Inferior parietal cortex (tissue), 1 donor: ENCODE measurements at regions not wholly inside any gene's neighbourhood (a gene's known extent, or its start where the extent isn't known, plus 50 kb on each side); places are given as distances from the start of the nearest gene placed in this dataset.

ENCODE experiments used
- DNase-seq: peaks from one replicate; pipeline ENCODE4 v3.0.0-alpha.2; 2016; ENCODE audit errors: extremely low spot score

DNA sequence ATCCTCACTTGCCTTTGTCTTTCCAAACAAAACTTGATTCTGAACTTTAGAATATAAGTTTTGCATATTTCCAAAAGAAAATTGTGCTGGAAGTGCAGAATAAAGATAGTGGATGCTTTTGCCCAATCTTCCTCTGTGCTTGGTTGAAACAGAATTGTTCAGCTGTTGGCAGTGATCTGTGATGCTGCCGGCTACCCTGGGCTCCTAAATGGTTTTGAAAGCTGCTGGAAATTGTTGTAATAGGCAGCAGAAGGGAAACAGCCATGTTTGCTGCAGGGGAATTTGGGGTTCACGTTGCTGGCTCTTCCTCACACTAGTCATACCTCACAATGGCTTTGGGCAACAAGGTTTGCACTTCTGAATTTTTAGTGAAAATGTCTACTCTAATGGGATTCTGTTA, 398.0 kb downstream of the RAPGEF2 start:
- no peak for DNase-seq

DNA sequence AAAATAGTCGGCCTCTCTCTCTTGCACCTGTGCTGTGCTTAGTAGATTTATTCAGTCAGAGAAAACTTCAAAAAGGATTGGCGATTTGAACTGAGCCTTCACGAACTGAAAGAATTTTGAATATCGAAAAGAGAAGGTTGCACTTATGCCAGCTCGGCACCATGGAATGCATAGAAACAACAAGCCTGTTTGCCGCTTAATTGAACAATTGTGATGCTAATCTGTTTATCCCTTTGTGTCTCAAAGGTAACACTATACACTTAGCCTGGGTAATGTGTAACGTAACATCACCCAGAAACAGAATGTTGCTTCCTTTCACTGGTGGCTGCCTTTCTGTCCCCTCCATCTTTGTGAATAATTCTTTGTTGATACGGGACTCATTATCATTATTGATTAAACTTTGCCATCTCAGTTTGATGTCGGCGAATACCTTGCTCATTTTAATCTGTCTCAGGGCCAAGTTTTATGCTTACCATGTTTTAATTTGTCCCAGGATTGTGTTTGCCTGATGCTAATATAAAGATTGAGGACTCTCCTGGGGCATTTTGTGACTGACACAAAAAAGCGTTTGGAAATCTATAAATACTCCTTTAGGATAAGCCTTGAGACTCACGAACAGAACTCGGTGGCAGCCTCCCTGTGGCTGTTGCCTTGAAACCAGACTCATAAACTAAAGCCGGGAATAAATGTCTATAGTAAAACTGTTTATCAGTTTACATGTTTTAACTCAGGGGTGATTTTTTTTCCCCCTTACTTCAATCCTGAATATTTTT, 400.5 kb downstream of the RAPGEF2 start:
- DNase-seq = no peak

GRCh38 chr4:159504684-159505083, 401.8 kb downstream of the RAPGEF2 start:
- DNase-seq = no peak

DNA sequence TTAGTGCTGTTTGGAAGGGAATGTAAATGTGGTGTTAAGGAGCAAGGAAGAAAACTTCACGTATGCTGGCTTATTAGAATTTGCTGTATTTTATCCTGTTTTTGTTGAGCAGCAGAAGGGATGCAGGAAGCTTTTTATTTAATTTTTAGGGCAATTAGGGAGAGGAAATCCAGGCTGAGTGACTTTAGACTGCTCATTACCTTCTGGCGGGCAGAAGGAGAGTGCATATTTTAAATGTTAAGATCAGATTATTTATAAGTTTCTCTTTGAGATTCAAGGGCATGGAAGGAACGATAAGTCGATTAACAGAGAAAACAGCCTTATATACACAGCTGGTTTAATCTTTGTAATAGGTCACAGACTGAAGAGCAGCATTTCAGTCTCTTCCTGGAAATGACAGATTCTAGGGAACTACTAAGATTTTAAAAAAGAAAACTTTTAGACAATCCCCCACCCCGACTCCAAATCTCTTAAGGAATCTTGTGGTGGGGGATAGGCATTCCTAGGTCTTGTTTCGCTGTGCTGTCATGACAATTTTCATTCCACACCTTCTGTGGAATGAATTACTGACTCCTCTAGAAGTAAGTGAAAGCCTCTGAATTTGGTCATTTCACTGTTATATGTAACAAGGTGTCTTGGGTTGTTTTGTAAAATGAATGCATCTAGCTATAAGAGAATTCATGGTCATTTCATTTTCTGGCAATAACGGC, 402.5 kb downstream of the RAPGEF2 start:
- no peak for DNase-seq

DNA sequence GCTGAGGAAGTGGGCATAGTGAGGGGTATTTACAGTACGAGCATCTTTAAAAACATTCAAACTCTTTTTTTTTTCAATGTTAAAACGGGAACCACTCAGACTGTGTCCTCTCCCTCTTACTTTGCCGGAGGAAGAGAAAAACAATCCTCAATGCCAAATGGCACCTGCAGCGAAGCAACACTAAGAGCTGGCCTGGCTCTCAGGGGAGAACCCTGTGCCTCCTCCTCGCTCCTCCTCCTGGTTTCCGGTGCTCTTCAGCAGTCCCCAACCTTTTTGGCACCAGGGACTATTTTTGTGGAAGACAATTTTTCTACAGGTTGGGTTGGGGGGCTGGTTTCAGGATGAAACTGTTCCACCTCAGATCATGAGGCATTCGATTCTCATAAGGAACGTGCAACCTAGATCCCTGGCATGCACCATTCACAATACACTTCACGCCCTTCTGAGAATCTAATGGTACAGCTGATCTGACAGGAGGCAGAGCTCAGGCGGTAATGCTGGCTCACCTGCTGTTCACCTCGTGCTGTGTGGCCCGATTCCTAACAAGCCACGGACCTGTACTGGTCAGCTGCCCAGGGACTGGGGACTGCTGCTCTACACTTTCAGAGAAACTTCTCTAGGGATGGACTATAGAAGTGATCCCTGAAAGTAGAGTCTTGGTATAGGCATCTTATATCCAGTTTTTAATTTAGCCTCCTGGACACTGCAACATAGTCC, 404.1 kb downstream of the RAPGEF2 start:
- no peak for DNase-seq

- DNase-seq = no peak
Measured at GRCh38 chr4:159508917-159509500, 406.1 kb downstream of the RAPGEF2 start.

DNA sequence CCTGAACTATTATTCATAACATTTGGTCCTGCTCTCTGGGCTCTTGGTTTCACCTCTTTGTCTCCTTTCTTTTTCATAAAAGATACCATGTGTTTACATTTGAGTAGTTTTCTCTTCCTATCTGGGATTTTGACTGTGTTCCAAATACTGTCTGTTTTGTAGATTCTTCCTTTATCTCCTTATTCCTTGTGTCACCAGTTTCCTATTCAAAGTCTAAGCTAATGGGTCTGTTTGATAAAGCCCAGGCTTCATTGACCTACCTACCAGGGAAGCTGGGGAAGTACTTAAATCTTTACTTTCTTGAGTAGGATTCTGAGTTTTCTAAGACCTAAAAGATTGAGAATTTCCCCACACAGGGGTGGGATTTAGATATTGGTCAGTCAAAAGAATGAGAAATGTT, 409.5 kb downstream of the RAPGEF2 start:
- DNase-seq = no peak

- DNase-seq = no peak
Measured at GRCh38 chr4:159515314-159516025, 412.6 kb downstream of the RAPGEF2 start.

- DNase-seq = no peak
Measured at GRCh38 chr4:159516556-159517140, 413.8 kb downstream of the RAPGEF2 start.

- DNase-seq = no peak
Measured at GRCh38 chr4:159520074-159520473, 417.2 kb downstream of the RAPGEF2 start.

- DNase-seq = no peak
Measured at GRCh38 chr4:159526172-159526571, 423.3 kb downstream of the RAPGEF2 start.

- DNase-seq = no peak
Measured at GRCh38 chr4:159534655-159535054, 431.8 kb downstream of the RAPGEF2 start.

GRCh38 chr4:159538556-159538955, 435.7 kb downstream of the RAPGEF2 start:
- DNase-seq = no peak

- no peak for DNase-seq
Measured at GRCh38 chr4:159540038-159540437, 437.2 kb downstream of the RAPGEF2 start.

DNA sequence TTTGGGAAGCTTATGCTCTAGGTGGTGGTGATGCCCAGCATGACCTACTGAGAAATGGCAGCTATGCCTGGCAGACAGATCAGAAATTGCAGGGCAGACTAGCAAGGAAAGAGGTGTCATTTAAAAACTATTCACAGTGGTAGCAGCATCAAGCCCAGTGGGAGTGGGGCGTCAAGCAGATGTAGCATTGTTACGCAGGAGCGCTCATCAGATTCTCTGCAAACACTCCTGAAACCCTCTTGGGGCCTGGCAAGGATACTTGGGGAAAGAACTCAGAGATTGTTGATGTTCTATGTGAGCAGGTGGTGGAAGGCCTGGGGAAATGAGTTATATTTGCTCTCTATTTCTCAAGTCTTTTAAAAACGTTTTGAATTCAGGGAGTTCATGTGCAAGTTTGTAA, 437.6 kb downstream of the RAPGEF2 start:
- DNase-seq = no peak

DNA sequence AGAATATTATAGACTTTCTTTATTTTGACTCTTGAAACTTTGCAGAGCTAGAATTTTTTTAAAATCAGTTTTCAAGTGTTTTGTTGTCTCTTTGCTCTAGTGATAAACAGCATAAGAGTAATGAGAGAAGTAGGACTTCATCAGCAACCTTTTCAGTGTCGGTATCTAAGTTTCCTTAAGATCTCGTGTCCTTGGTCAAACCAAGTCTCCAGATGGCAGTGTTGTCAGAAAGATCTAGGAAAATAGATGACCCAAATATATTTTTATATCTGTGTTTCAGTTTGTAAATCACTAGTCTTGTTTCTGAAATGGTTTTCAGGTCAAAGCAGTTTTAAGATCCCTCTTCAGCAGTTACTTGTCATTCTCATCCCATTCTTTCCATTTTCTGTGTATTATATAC, 438.3 kb downstream of the RAPGEF2 start:
- no peak for DNase-seq

GRCh38 chr4:159542296-159542695, 439.4 kb downstream of the RAPGEF2 start:
- DNase-seq = no peak

DNA sequence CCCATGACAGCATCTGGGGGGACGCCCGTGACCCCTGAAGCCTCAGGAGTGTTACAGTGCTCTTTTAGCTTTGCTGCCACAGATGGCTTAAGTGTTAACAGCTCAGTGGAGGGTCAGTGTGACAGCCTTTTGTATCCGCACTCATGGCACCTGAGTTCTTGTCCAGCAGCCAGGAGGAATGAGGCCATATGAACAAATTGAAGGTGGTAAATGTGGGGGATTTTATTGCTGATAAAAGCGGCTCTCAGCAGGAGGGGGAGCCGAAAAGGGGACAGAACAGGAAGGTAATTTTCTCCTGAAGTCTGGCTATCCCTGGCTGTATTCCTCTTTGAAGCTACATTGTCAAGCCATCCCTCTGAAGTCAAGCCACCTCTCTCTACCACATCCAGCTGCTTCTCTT, 441.0 kb downstream of the RAPGEF2 start:
- no peak for DNase-seq

GRCh38 chr4:159545556-159545955, 442.7 kb downstream of the RAPGEF2 start:
- DNase-seq = no peak

- no peak for DNase-seq
Measured at GRCh38 chr4:159547645-159548308, 444.9 kb downstream of the RAPGEF2 start.

- no peak for DNase-seq
Measured at GRCh38 chr4:159549098-159549518, 446.2 kb downstream of the RAPGEF2 start.
